Vagina (tissue), 2 donors: ENCODE measurements at regions not wholly inside any gene's neighbourhood (a gene's known extent, or its start where the extent isn't known, plus 50 kb on each side); places are given as distances from the start of the nearest gene placed in this dataset.
A peak's percentile ranks its signal among the peaks of the same experiment; 100 is the strongest.

Source experiments
- DNase-seq, 2 donors: peaks; one replicate each; pipeline ENCODE4 v3.0.0-alpha.2; 2017; ENCODE audit errors: extremely low spot score in 2 of 2
- H3K27ac ChIP-seq: fragments of 200-600 bp; sonication (generic); one replicate; pipeline ENCODE4 v1.5.1; 2019
- H3K27me3 ChIP-seq: fragments of 200-600 bp; sonication (generic); one replicate; pipeline ENCODE4 v1.5.1; 2019
- H3K36me3 ChIP-seq, 2 donors: fragments of 200-600 bp; sonication (generic); one replicate each; pipeline ENCODE4 v1.5.1; 2017 to 2019
- H3K4me1 ChIP-seq: fragments of 200-600 bp; sonication (generic); one replicate; pipeline ENCODE4 v1.5.1; 2019
- H3K4me3 ChIP-seq, 2 donors: fragments of 200-600 bp; sonication (generic); 1 replicate in 1 of 2; 2 replicates in 1 of 2; pipeline ENCODE4 v1.5.1; 2016 to 2019
- H3K9me3 ChIP-seq: fragments of 200-600 bp; sonication (generic); one replicate; pipeline ENCODE4 v1.5.1; 2019
- CTCF ChIP-seq, 3 experiments: fragments of 450-650 bp in 2 of 3; fragments of 200-600 bp in 1 of 3; sonication (generic) in 1 of 3; IDR thresholded peaks; one replicate each; pipeline ENCODE4 v1.5.1; 2017 to 2019; ENCODE audit warnings: antibody characterized with exemption in 3 of 3, mild to moderate bottlenecking in 2 of 3, moderate library complexity in 2 of 3
- POLR2A ChIP-seq, 2 donors: fragments of 450-650 bp; IDR thresholded peaks; one replicate each; pipeline ENCODE4 v1.6.1; 2017; ENCODE audit warnings: antibody characterized with exemption in 2 of 2, mild to moderate bottlenecking in 2 of 2, moderate library complexity in 2 of 2
- POLR2AphosphoS5 ChIP-seq, 2 donors: sonication (generic); formaldehyde crosslinking; IDR thresholded peaks; one replicate each; pipeline ENCODE4 v1.9.0; 2017; ENCODE audit warnings: antibody characterized with exemption in 2 of 2, mild to moderate bottlenecking in 2 of 2, low read depth in 1 of 2; ENCODE audit not compliant: insufficient read depth in 1 of 2
- intact Hi-C: fragments of 100-400 bp; cut with DNase I; formaldehyde crosslinking; loops from one replicate; pipeline ENCODE4 v1.15.1; 2023

DNA sequence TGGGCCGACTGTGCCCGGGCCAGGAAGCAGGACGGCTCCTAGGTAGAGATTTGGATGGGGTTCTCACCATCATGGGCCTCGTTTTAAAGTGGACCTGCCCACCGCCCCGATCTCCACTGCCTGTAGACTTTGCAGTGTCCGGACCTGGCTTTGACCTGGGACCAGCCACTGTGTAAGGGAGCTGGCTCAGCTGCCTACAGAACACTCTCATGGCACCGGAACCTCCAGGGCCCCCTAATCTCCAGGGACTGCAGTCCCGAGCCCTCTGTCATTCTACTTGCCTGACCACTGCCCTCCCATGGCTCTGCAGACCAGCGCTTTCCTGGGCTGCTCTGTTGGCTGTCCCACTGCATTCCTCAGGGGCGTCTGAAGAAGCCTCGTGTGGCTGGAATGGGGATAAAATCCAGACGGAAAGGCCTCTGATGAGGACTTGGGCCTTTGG is 120.8 kb downstream of the GLI2 start:
- Histone ChIP-seq H3K27me3 (no peaks in the 10 kb centered on the region), H3K4me3 (no peak overlapping the region), H3K4me1 (peaks cover 13% of the 10 kb centered on the region), H3K9me3 (no peaks in the 10 kb centered on the region), H3K27ac (no peak overlapping the region), H3K36me3 (no peaks in the 10 kb centered on the region)
- no peak for DNase-seq
- peak in 1 of 3 experiments; percentile 6 for TF ChIP-seq CTCF (IDR thresholded peaks at IDR 0.05)
- TF ChIP-seq POLR2AphosphoS5 (IDR thresholded peaks at IDR 0.05; ENCODE audit: insufficient read depth in 1 of 2, low read depth in 1 of 2) = no peak
- intact Hi-C loops = no loop called here

- H3K27me3 ChIP-seq = no peaks in the 10 kb centered on the region
- TF ChIP-seq POLR2AphosphoS5 (IDR thresholded peaks at IDR 0.05; ENCODE audit: insufficient read depth in 1 of 2, low read depth in 1 of 2) (no peak), CTCF (IDR thresholded peaks at IDR 0.05) (no peak), POLR2A (IDR thresholded peaks at IDR 0.05) (no peak)
- intact Hi-C loops = no loop called here
- no peak overlapping the region for H3K27ac ChIP-seq
- H3K4me3 ChIP-seq = no peak overlapping the region
- no peak for DNase-seq
- H3K4me1 ChIP-seq = peaks cover 13% of the 10 kb centered on the region
- H3K36me3 ChIP-seq = no peaks in the 10 kb centered on the region
- H3K9me3 ChIP-seq = no peaks in the 10 kb centered on the region
These were observed 121.8 kb downstream of the GLI2 start for GRCh38 chr2:120857422-120857821.

GRCh38 chr2:120857931-120858330 is 122.3 kb downstream of the GLI2 start:
- Histone ChIP-seq H3K36me3 (no peaks in the 10 kb centered on the region), H3K9me3 (no peaks in the 10 kb centered on the region), H3K27ac (no peak overlapping the region), H3K4me1 (peaks cover 16% of the 10 kb centered on the region), H3K4me3 (no peak overlapping the region), H3K27me3 (no peaks in the 10 kb centered on the region)
- TF ChIP-seq POLR2AphosphoS5 (IDR thresholded peaks at IDR 0.05; ENCODE audit: insufficient read depth in 1 of 2, low read depth in 1 of 2) = no peak
- TF ChIP-seq POLR2A (IDR thresholded peaks at IDR 0.05) = no peak
- no peak for TF ChIP-seq CTCF (IDR thresholded peaks at IDR 0.05)
- intact Hi-C loops = no loop called here
- no peak for DNase-seq

GRCh38 chr2:120858361-120859106 is 122.9 kb downstream of the GLI2 start:
- Histone ChIP-seq H3K27me3 (no peaks in the 10 kb centered on the region), H3K4me1 (peaks cover 21% of the 10 kb centered on the region), H3K36me3 (no peaks in the 10 kb centered on the region), H3K9me3 (no peaks in the 10 kb centered on the region), H3K27ac (no peak overlapping the region), H3K4me3 (no peak overlapping the region)
- intact Hi-C loops = no loop called here
- DNase-seq = no peak
- TF ChIP-seq POLR2AphosphoS5 (IDR thresholded peaks at IDR 0.05; ENCODE audit: insufficient read depth in 1 of 2, low read depth in 1 of 2) (no peak), CTCF (IDR thresholded peaks at IDR 0.05) (no peak), POLR2A (IDR thresholded peaks at IDR 0.05) (no peak)

GRCh38 chr2:120859128-120859527 is 123.5 kb downstream of the GLI2 start:
- Histone ChIP-seq H3K4me1 (peaks cover 25% of the 10 kb centered on the region), H3K4me3 (no peak overlapping the region), H3K9me3 (no peaks in the 10 kb centered on the region), H3K27me3 (no peaks in the 10 kb centered on the region), H3K36me3 (no peaks in the 10 kb centered on the region), H3K27ac (no peak overlapping the region)
- no peak for DNase-seq
- intact Hi-C loops = no loop called here
- no peak for TF ChIP-seq CTCF (IDR thresholded peaks at IDR 0.05)
- no peak for TF ChIP-seq POLR2A (IDR thresholded peaks at IDR 0.05)
